Cardiac muscle cell (in vitro differentiated cells and primary cell): ENCODE measurements at regions not wholly inside any gene's neighbourhood (a gene's known extent, or its start where the extent isn't known, plus 50 kb on each side); places are given as distances from the start of the nearest gene placed in this dataset.

Experiments used
- DNase-seq, 2 donors: peaks; one replicate each; pipeline versions ENCODE4 v3.0.0 to v3.0.0-alpha.2; 2010 to 2017; ENCODE audit warnings: low read depth in 1 of 2, low spot score in 1 of 2
- H3K27ac ChIP-seq: fragments of 200-600 bp; sonication (generic); 2 replicates; pipeline ENCODE4 v1.5.1; 2016
- H3K27me3 ChIP-seq: fragments of 200-600 bp; sonication (generic); 2 replicates; pipeline ENCODE4 v1.6.0; 2016; ENCODE audit warnings: control low read depth
- H3K36me3 ChIP-seq: fragments of 200-600 bp; sonication (generic); 2 replicates; pipeline ENCODE4 v1.5.1; 2016; ENCODE audit warnings: control low read depth
- H3K4me1 ChIP-seq: fragments of 200-600 bp; sonication (generic); 2 replicates; pipeline ENCODE4 v1.8.1; 2017; ENCODE audit warnings: low read depth, mild to moderate bottlenecking, mixed run types
- H3K4me3 ChIP-seq: fragments of 200-600 bp; sonication (generic); 2 replicates; pipeline ENCODE4 v1.5.1; 2016; ENCODE audit warnings: mild to moderate bottlenecking
- H3K9me3 ChIP-seq: fragments of 200-600 bp; sonication (generic); 2 replicates; pipeline ENCODE4 v1.5.1; 2017; ENCODE audit warnings: low read depth, mild to moderate bottlenecking, control low read depth
- CTCF ChIP-seq: IDR thresholded peaks from 2 replicates; pipeline ENCODE4 v1.5.1; 2012; ENCODE audit warnings: low read depth, mild to moderate bottlenecking, low read length

- no peak overlapping the region for H3K27ac ChIP-seq
- H3K9me3 ChIP-seq = no peaks in the 10 kb centered on the region
- no peaks in the 10 kb centered on the region for H3K27me3 ChIP-seq
- H3K4me1 ChIP-seq = no peaks in the 10 kb centered on the region
- H3K4me3 ChIP-seq = no peak overlapping the region
- no peak for TF ChIP-seq CTCF
- DNase-seq = no peak
- no peaks in the 10 kb centered on the region for H3K36me3 ChIP-seq
These were observed 70.5 kb upstream of the GCSH start for GRCh38 chr16:81166417-81167300.

- no peaks in the 10 kb centered on the region for H3K9me3 ChIP-seq
- no peak overlapping the region for H3K4me3 ChIP-seq
- H3K27me3 ChIP-seq = no peaks in the 10 kb centered on the region
- no peaks in the 10 kb centered on the region for H3K36me3 ChIP-seq
- DNase-seq = no peak
- H3K4me1 ChIP-seq = no peaks in the 10 kb centered on the region
- no peak overlapping the region for H3K27ac ChIP-seq
- no peak for TF ChIP-seq CTCF
These were observed 69.4 kb upstream of the GCSH start for GRCh38 chr16:81165411-81166097.

- H3K4me3 ChIP-seq = no peak overlapping the region
- no peak for DNase-seq
- H3K27me3 ChIP-seq = no peaks in the 10 kb centered on the region
- H3K4me1 ChIP-seq = no peaks in the 10 kb centered on the region
- H3K9me3 ChIP-seq = no peaks in the 10 kb centered on the region
- no peak for TF ChIP-seq CTCF
- H3K27ac ChIP-seq = no peak overlapping the region
- no peaks in the 10 kb centered on the region for H3K36me3 ChIP-seq
These were observed 68.8 kb upstream of the GCSH start for GRCh38 chr16:81164958-81165357.

- H3K9me3 ChIP-seq = no peaks in the 10 kb centered on the region
- H3K27ac ChIP-seq = no peak overlapping the region
- H3K36me3 ChIP-seq = no peaks in the 10 kb centered on the region
- no peaks in the 10 kb centered on the region for H3K27me3 ChIP-seq
- no peak for DNase-seq
- no peaks in the 10 kb centered on the region for H3K4me1 ChIP-seq
- TF ChIP-seq CTCF = no peak
- H3K4me3 ChIP-seq = no peak overlapping the region
These were observed 68.3 kb upstream of the GCSH start for GRCh38 chr16:81164481-81164880.

- H3K4me3 ChIP-seq = no peak overlapping the region
- DNase-seq = peak; percentile 15 to 27
- no peaks in the 10 kb centered on the region for H3K27me3 ChIP-seq
- TF ChIP-seq CTCF = no peak
- H3K36me3 ChIP-seq = no peaks in the 10 kb centered on the region
- H3K9me3 ChIP-seq = no peaks in the 10 kb centered on the region
- H3K4me1 ChIP-seq = no peaks in the 10 kb centered on the region
- no peak overlapping the region for H3K27ac ChIP-seq
These were observed 67.5 kb upstream of the GCSH start for GRCh38 chr16:81163671-81164070.
